HK-2 (cell line): ENCODE measurements at regions not wholly inside any gene's neighbourhood (a gene's known extent, or its start where the extent isn't known, plus 50 kb on each side); places are given as distances from the start of the nearest gene placed in this dataset.

Source experiments
- DNase-seq: peaks from one replicate; pipeline ENCODE4 v3.0.0-alpha.2; 2018; ENCODE audit not compliant: unreplicated experiment

GRCh38 chr2:221211653-221212052 lies 360.5 kb downstream of the EPHA4 start:
- no peak for DNase-seq

- DNase-seq, result no peak
Observed at GRCh38 chr2:221212105-221212504, 360.0 kb downstream of the EPHA4 start.

GRCh38 chr2:221215487-221215886 lies 356.6 kb downstream of the EPHA4 start:
- no peak for DNase-seq

GRCh38 chr2:221216636-221217035 lies 355.5 kb downstream of the EPHA4 start:
- no peak for DNase-seq

- DNase-seq, result no peak
Observed at GRCh38 chr2:221225752-221226151, 346.4 kb downstream of the EPHA4 start.

- no peak for DNase-seq
Observed at GRCh38 chr2:221228214-221228769, 343.8 kb downstream of the EPHA4 start.

- DNase-seq, result no peak
Observed at GRCh38 chr2:221229099-221229498, 343.0 kb downstream of the EPHA4 start.

- no peak for DNase-seq
Observed at GRCh38 chr2:221231511-221231910, 340.6 kb downstream of the EPHA4 start.

GRCh38 chr2:221235941-221236340 lies 336.2 kb downstream of the EPHA4 start:
- no peak for DNase-seq

GRCh38 chr2:221241072-221241471 lies 331.0 kb downstream of the EPHA4 start:
- DNase-seq, result no peak

- no peak for DNase-seq
Observed at GRCh38 chr2:221243771-221244170, 328.3 kb downstream of the EPHA4 start.

GRCh38 chr2:221245045-221245444 lies 327.1 kb downstream of the EPHA4 start:
- no peak for DNase-seq

- no peak for DNase-seq
Observed at GRCh38 chr2:221245772-221246171, 326.3 kb downstream of the EPHA4 start.

GRCh38 chr2:221254299-221254698 lies 317.8 kb downstream of the EPHA4 start:
- no peak for DNase-seq

- DNase-seq, result no peak
Observed at GRCh38 chr2:221255862-221256261, 316.2 kb downstream of the EPHA4 start.

- no peak for DNase-seq
Observed at GRCh38 chr2:221258464-221258863, 313.6 kb downstream of the EPHA4 start.

GRCh38 chr2:221262651-221263050 lies 309.5 kb downstream of the EPHA4 start:
- no peak for DNase-seq

GRCh38 chr2:221263573-221263972 lies 308.5 kb downstream of the EPHA4 start:
- DNase-seq, result no peak

- DNase-seq, result no peak
Observed at GRCh38 chr2:221264318-221264717, 307.8 kb downstream of the EPHA4 start.

GRCh38 chr2:221267773-221268425 lies 304.2 kb downstream of the EPHA4 start:
- DNase-seq, result no peak

GRCh38 chr2:221268631-221269030 lies 303.5 kb downstream of the EPHA4 start:
- no peak for DNase-seq

- no peak for DNase-seq
Observed at GRCh38 chr2:221270806-221271205, 301.3 kb downstream of the EPHA4 start.

- DNase-seq, result no peak
Observed at GRCh38 chr2:221272729-221273128, 299.4 kb downstream of the EPHA4 start.

GRCh38 chr2:221276033-221276432 lies 296.1 kb downstream of the EPHA4 start:
- no peak for DNase-seq
